ENCODE measurements at regions not wholly inside any gene's neighbourhood (a gene's known extent, or its start where the extent isn't known, plus 50 kb on each side); places are given as distances from the start of the nearest gene placed in this dataset.

GRCh38 chr21:27371115-27371974 lies 404.5 kb upstream of the ADAMTS5 start:
- H3K4me3 ChIP-seq = no peak overlapping the region
- no peak overlapping the region for H3K27ac ChIP-seq
- intact Hi-C loops (cut with DNase I) = loop anchor here in 2 of 4 donors (2.0 to 10.0 kb wide), 2 partner anchors 53 to 173 kb away; no protein-coding TSS in a partner anchor
- H3K36me3 ChIP-seq = no peaks in the 10 kb centered on the region
- no peak for DNase-seq
- H3K9me3 ChIP-seq = no peaks in the 10 kb centered on the region
- no peaks in the 10 kb centered on the region for H3K27me3 ChIP-seq
- H3K4me1 ChIP-seq (ENCODE audit: insufficient read depth) = peaks cover 10% of the 10 kb centered on the region
- 19 to 23% (median 20%) methylated on average over 5 of the region's 5 CpGs for WGBS, 3 donors
- no peak for TF ChIP-seq CTCF (IDR thresholded peaks at IDR 0.05)
- no peak for TF ChIP-seq POLR2A (IDR thresholded peaks at IDR 0.05)
- no peak for TF ChIP-seq EP300 (IDR thresholded peaks at IDR 0.05)

- TF ChIP-seq POLR2A (IDR thresholded peaks at IDR 0.05) = no peak
- TF ChIP-seq CTCF (IDR thresholded peaks at IDR 0.05) = no peak
- no peak for TF ChIP-seq EP300 (IDR thresholded peaks at IDR 0.05)
- H3K36me3 ChIP-seq = no peaks in the 10 kb centered on the region
- intact Hi-C loops (cut with DNase I) = loop anchor here in 2 of 4 donors (2.0 to 10.0 kb wide), 2 partner anchors 55 to 175 kb away; no protein-coding TSS in a partner anchor
- no peak overlapping the region for H3K4me3 ChIP-seq
- H3K27ac ChIP-seq = no peak overlapping the region
- H3K27me3 ChIP-seq = no peaks in the 10 kb centered on the region
- WGBS, 3 donors = 90 to 98% (median 96%) methylated on average over 3 of the region's 3 CpGs
- DNase-seq = no peak
- peaks cover 10% of the 10 kb centered on the region for H3K4me1 ChIP-seq (ENCODE audit: insufficient read depth)
- H3K9me3 ChIP-seq = no peaks in the 10 kb centered on the region
Measured at GRCh38 chr21:27369978-27370571, 403.2 kb upstream of the ADAMTS5 start.

- DNase-seq = no peak
- H3K27me3 ChIP-seq = no peaks in the 10 kb centered on the region
- peaks cover 8% of the 10 kb centered on the region for H3K4me1 ChIP-seq (ENCODE audit: insufficient read depth)
- H3K27ac ChIP-seq = no peak overlapping the region
- intact Hi-C loops (cut with DNase I) = no loop called here
- H3K4me3 ChIP-seq = no peak overlapping the region
- TF ChIP-seq CTCF (IDR thresholded peaks at IDR 0.05) (no peak), EP300 (IDR thresholded peaks at IDR 0.05) (no peak), POLR2A (IDR thresholded peaks at IDR 0.05) (no peak)
- 97 to 99% (median 98%) methylated on average over 2 of the region's 2 CpGs for WGBS, 3 donors
- no peaks in the 10 kb centered on the region for H3K36me3 ChIP-seq
- no peaks in the 10 kb centered on the region for H3K9me3 ChIP-seq
Measured at GRCh38 chr21:27369234-27369633, 402.3 kb upstream of the ADAMTS5 start.

- no peak for DNase-seq
- intact Hi-C loops (cut with DNase I) = no loop called here
- H3K9me3 ChIP-seq = no peaks in the 10 kb centered on the region
Measured at GRCh38 chr21:27366646-27367235, 399.9 kb upstream of the ADAMTS5 start.

More at GRCh38 chr21:27366646-27367235, 399.9 kb upstream of the ADAMTS5 start:
- no peak overlapping the region for H3K4me3 ChIP-seq
- WGBS, 3 donors = 60 to 73% (median 72%) methylated on average over 3 of the region's 3 CpGs
- TF ChIP-seq POLR2A (IDR thresholded peaks at IDR 0.05) (no peak), EP300 (IDR thresholded peaks at IDR 0.05) (no peak), CTCF (IDR thresholded peaks at IDR 0.05) (no peak)
- no peak overlapping the region for H3K27ac ChIP-seq
- no peaks in the 10 kb centered on the region for H3K36me3 ChIP-seq
- no peaks in the 10 kb centered on the region for H3K27me3 ChIP-seq
- H3K4me1 ChIP-seq (ENCODE audit: insufficient read depth) = peaks cover 8% of the 10 kb centered on the region
